GM12878 (cell line): ENCODE measurements at regions not wholly inside any gene's neighbourhood (a gene's known extent, or its start where the extent isn't known, plus 50 kb on each side); places are given as distances from the start of the nearest gene placed in this dataset.

Source experiments
- BRCA1 ChIP-seq: IDR thresholded peaks from 2 replicates; pipeline ENCODE4 v1.6.1; 2011; ENCODE audit warnings: low read depth, low read length, improper control_type of control experiment
- CTCF ChIP-seq, 3 experiments: IDR thresholded peaks in 2 of 3; conservative IDR thresholded peaks in 1 of 3; 2 replicates each; pipeline ENCODE4 v1.5.1; 2011; ENCODE audit warnings: low read depth in 3 of 3, low read length in 3 of 3, mild to moderate bottlenecking in 3 of 3, control low read depth in 2 of 3, moderate library complexity in 2 of 3, inconsistent platforms in 1 of 3, mixed read lengths in 1 of 3; ENCODE audit not compliant: control insufficient read depth in 2 of 3, insufficient read depth in 1 of 3; ENCODE audit errors: extremely low read depth in 1 of 3
- EP300 ChIP-seq, 2 experiments: fragments of 150-350 bp in 1 of 2; IDR thresholded peaks; 2 replicates each; pipeline ENCODE4 v1.6.1; 2011 to 2012; ENCODE audit warnings: low read depth in 2 of 2, low read length in 2 of 2, borderline replicate concordance in 1 of 2, improper control_type of control experiment in 1 of 2, inconsistent platforms in 1 of 2; ENCODE audit not compliant: control insufficient read depth in 1 of 2
- HDAC2 ChIP-seq: fragments of 200-600 bp; sonication (generic); IDR thresholded peaks from 2 replicates; pipeline ENCODE4 v1.6.1; 2017
- HDAC6 ChIP-seq: fragments of 200-600 bp; sonication (generic); IDR thresholded peaks from one replicate; pipeline ENCODE4 v1.8.0; 2017; ENCODE audit warnings: antibody characterized with exemption; ENCODE audit not compliant: unreplicated experiment
- HDGF ChIP-seq: fragments of 450-650 bp; IDR thresholded peaks from 2 replicates; pipeline ENCODE4 v1.6.1; 2016; ENCODE audit warnings: antibody characterized with exemption
- KDM1A ChIP-seq: fragments of 200-600 bp; sonication (generic); IDR thresholded peaks from 2 replicates; pipeline ENCODE4 v1.6.1; 2016; ENCODE audit warnings: borderline replicate concordance
- NFIC ChIP-seq: IDR thresholded peaks from 2 replicates; pipeline ENCODE4 v1.6.1; 2012; ENCODE audit warnings: low read depth, mild to moderate bottlenecking, inconsistent platforms, low read length, moderate library complexity
- PAX8 ChIP-seq: fragments of 450-650 bp; IDR thresholded peaks from 2 replicates; pipeline ENCODE4 v1.6.1; 2017; ENCODE audit warnings: mild to moderate bottlenecking, moderate library complexity
- TCF7 ChIP-seq: IDR thresholded peaks from 2 replicates; pipeline ENCODE4 v1.6.1; 2014; ENCODE audit warnings: antibody characterized with exemption, borderline replicate concordance
- ZBTB40 ChIP-seq: fragments of 450-650 bp; IDR thresholded peaks from 2 replicates; pipeline ENCODE4 v1.6.1; 2016; ENCODE audit warnings: mild to moderate bottlenecking, moderate library complexity, borderline replicate concordance

GRCh38 chr11:123313262-123313661 lies 116.8 kb upstream of the GRAMD1B start:
- TF ChIP-seq TCF7: no peak
- no peak for TF ChIP-seq CTCF (IDR thresholded peaks at IDR 0.05 in 2 of 3, conservative IDR thresholded peaks at IDR 0.05 in 1 of 3; ENCODE audit: control insufficient read depth in 2 of 3, extremely low read depth in 1 of 3, insufficient read depth in 1 of 3, low read depth in 3 of 3, low read length in 3 of 3)
- TF ChIP-seq EP300 (IDR thresholded peaks at IDR 0.05; ENCODE audit: borderline replicate concordance in 1 of 2, control insufficient read depth in 1 of 2, low read depth in 2 of 2, low read length in 2 of 2): no peak
- TF ChIP-seq NFIC: no peak
- no peak for TF ChIP-seq KDM1A
- no peak for TF ChIP-seq PAX8
- TF ChIP-seq BRCA1: no peak
- no peak for TF ChIP-seq HDGF
- TF ChIP-seq HDAC2: no peak
- no peak for TF ChIP-seq HDAC6
- TF ChIP-seq ZBTB40: no peak
